Dendritic cell treated with granulocyte-macrophage colony-stimulating factor and Interleukin-4, amounts not matched to agents 40 ng/mL and 50 ng/mL, for 4 days (primary cell): ENCODE measurements at regions not wholly inside any gene's neighbourhood (a gene's known extent, or its start where the extent isn't known, plus 50 kb on each side); places are given as distances from the start of the nearest gene placed in this dataset.
"Not testable (repeated sequence)": the region's sequence is repeated elsewhere in the genome, so short reads cannot be mapped to it uniquely, and the experiment has no call there.

Experiments
- H3K27ac Mint-ChIP-seq: one replicate; pipeline ENCODE4 v1.8.0; 2022; ENCODE audit warnings: mild to moderate bottlenecking, mixed read lengths
- H3K27me3 Mint-ChIP-seq: one replicate; pipeline ENCODE4 v1.8.0; 2022; ENCODE audit warnings: mild to moderate bottlenecking, mixed read lengths
- H3K36me3 Mint-ChIP-seq: one replicate; pipeline ENCODE4 v1.8.0; 2022; ENCODE audit warnings: low read depth, mixed read lengths
- H3K4me1 Mint-ChIP-seq: one replicate; pipeline ENCODE4 v1.8.0; 2022; ENCODE audit warnings: low read depth, mixed read lengths
- H3K4me3 Mint-ChIP-seq: one replicate; pipeline ENCODE4 v1.8.0; 2022; ENCODE audit warnings: mild to moderate bottlenecking, moderate library complexity, mixed read lengths
- H3K9me3 Mint-ChIP-seq: one replicate; pipeline ENCODE4 v1.8.0; 2022; ENCODE audit warnings: mixed read lengths
- intact Hi-C: fragments of 100-400 bp; cut with micrococcal nuclease; formaldehyde crosslinking; loops from one replicate; pipeline ENCODE4 v1.15.0; 2022

- Mint-ChIP-seq H3K27me3 (no peaks in the 10 kb centered on the region), H3K36me3 (no peaks in the 10 kb centered on the region), H3K9me3 (no peaks in the 10 kb centered on the region), H3K4me1 (peaks cover 38% of the 10 kb centered on the region), H3K4me3 (no peak overlapping the region), H3K27ac (no peak overlapping the region)
- intact Hi-C loops, result no loop called here
Measured at GRCh38 chr12:89877671-89878070, 169.0 kb upstream of the ATP2B1 start.

GRCh38 chr12:89877136-89877535 lies 168.5 kb upstream of the ATP2B1 start:
- Mint-ChIP-seq H3K27me3 (no peaks in the 10 kb centered on the region), H3K27ac (no peak overlapping the region), H3K9me3 (peaks cover 4% of the 10 kb centered on the region), H3K4me1 (peaks cover 38% of the 10 kb centered on the region), H3K36me3 (no peaks in the 10 kb centered on the region), H3K4me3 (no peak overlapping the region)
- intact Hi-C loops, result no loop called here

GRCh38 chr12:89875809-89876208 lies 167.2 kb upstream of the ATP2B1 start:
- Mint-ChIP-seq H3K4me1 (peaks cover 24% of the 10 kb centered on the region), H3K27me3 (no peaks in the 10 kb centered on the region), H3K9me3 (peaks cover 17% of the 10 kb centered on the region), H3K36me3 (peaks cover 7% of the 10 kb centered on the region), H3K4me3 (no peak overlapping the region), H3K27ac (no peak overlapping the region)
- intact Hi-C loops, result no loop called here

GRCh38 chr12:89875225-89875624 lies 166.6 kb upstream of the ATP2B1 start:
- H3K4me1 Mint-ChIP-seq, result peaks cover 19% of the 10 kb centered on the region
- no peak overlapping the region for H3K4me3 Mint-ChIP-seq
- no peak overlapping the region for H3K27ac Mint-ChIP-seq
- H3K36me3 Mint-ChIP-seq, result peaks cover 13% of the 10 kb centered on the region
- intact Hi-C loops, result no loop called here
- H3K9me3 Mint-ChIP-seq, result peaks cover 22% of the 10 kb centered on the region
- H3K27me3 Mint-ChIP-seq, result no peaks in the 10 kb centered on the region

GRCh38 chr12:89874146-89874545 lies 165.5 kb upstream of the ATP2B1 start:
- H3K9me3 Mint-ChIP-seq, result peaks cover 27% of the 10 kb centered on the region
- peak overlapping the region; percentile 62 for H3K27ac Mint-ChIP-seq
- no peaks in the 10 kb centered on the region for H3K27me3 Mint-ChIP-seq
- H3K36me3 Mint-ChIP-seq, result peaks cover 16% of the 10 kb centered on the region
- no peak overlapping the region for H3K4me3 Mint-ChIP-seq
- peaks cover 19% of the 10 kb centered on the region for H3K4me1 Mint-ChIP-seq
- intact Hi-C loops, result loop anchor here (5.0 kb wide), 1 partner anchor 43 kb away; no protein-coding TSS in a partner anchor

GRCh38 chr12:89873745-89874144 lies 165.1 kb upstream of the ATP2B1 start:
- Mint-ChIP-seq H3K4me3 (no peak overlapping the region), H3K9me3 (peaks cover 27% of the 10 kb centered on the region), H3K36me3 (peaks cover 16% of the 10 kb centered on the region), H3K27me3 (no peaks in the 10 kb centered on the region), H3K27ac (peak overlapping the region; percentile 62), H3K4me1 (peaks cover 14% of the 10 kb centered on the region)
- intact Hi-C loops, result loop anchor here (5.0 kb wide), 1 partner anchor 44 kb away; no protein-coding TSS in a partner anchor

GRCh38 chr12:89872922-89873630 lies 164.4 kb upstream of the ATP2B1 start:
- Mint-ChIP-seq H3K27ac (no peak overlapping the region), H3K4me1 (peaks cover 8% of the 10 kb centered on the region), H3K36me3 (peaks cover 16% of the 10 kb centered on the region), H3K4me3 (no peak overlapping the region), H3K27me3 (no peaks in the 10 kb centered on the region), H3K9me3 (peaks cover 27% of the 10 kb centered on the region)
- intact Hi-C loops, result loop anchor here (5.0 kb wide), 1 partner anchor 44 kb away; no protein-coding TSS in a partner anchor

GRCh38 chr12:89870413-89871184 lies 162.0 kb upstream of the ATP2B1 start:
- Mint-ChIP-seq H3K27ac (no peak overlapping the region), H3K4me3 (no peak overlapping the region), H3K36me3 (peaks cover 16% of the 10 kb centered on the region), H3K27me3 (no peaks in the 10 kb centered on the region), H3K4me1 (peaks cover 8% of the 10 kb centered on the region), H3K9me3 (peaks cover 27% of the 10 kb centered on the region)
- intact Hi-C loops, result loop anchor here (5.0 kb wide), 1 partner anchor 47 kb away; no protein-coding TSS in a partner anchor

GRCh38 chr12:89867611-89868010 lies 159.0 kb upstream of the ATP2B1 start:
- intact Hi-C loops, H3K4me3 Mint-ChIP-seq, H3K27ac Mint-ChIP-seq, H3K27me3 Mint-ChIP-seq: not testable (repeated sequence)
- H3K9me3 Mint-ChIP-seq, result peaks cover 27% of the 10 kb centered on the region
- peaks cover 25% of the 10 kb centered on the region for H3K36me3 Mint-ChIP-seq
- H3K4me1 Mint-ChIP-seq, result peaks cover 28% of the 10 kb centered on the region

- H3K27ac Mint-ChIP-seq, result peak overlapping the region; percentile 97
- H3K36me3 Mint-ChIP-seq, result peaks cover 20% of the 10 kb centered on the region
- H3K4me1 Mint-ChIP-seq, result peaks cover 54% of the 10 kb centered on the region
- H3K4me3 Mint-ChIP-seq, result no peak overlapping the region
- peaks cover 5% of the 10 kb centered on the region for H3K9me3 Mint-ChIP-seq
- no peaks in the 10 kb centered on the region for H3K27me3 Mint-ChIP-seq
- intact Hi-C loops, result loop anchor here (1.0 to 2.0 kb wide), 5 partner anchors 8 to 155 kb away; no protein-coding TSS in a partner anchor
Measured at GRCh38 chr12:89864411-89864810, 155.8 kb upstream of the ATP2B1 start.

GRCh38 chr12:89863968-89864367 lies 155.3 kb upstream of the ATP2B1 start:
- Mint-ChIP-seq H3K9me3 (peaks cover 5% of the 10 kb centered on the region), H3K4me3 (no peak overlapping the region), H3K27ac (peak overlapping the region; percentile 97), H3K4me1 (peaks cover 58% of the 10 kb centered on the region), H3K36me3 (peaks cover 20% of the 10 kb centered on the region), H3K27me3 (no peaks in the 10 kb centered on the region)
- intact Hi-C loops, result loop anchor here (1.0 to 2.0 kb wide), 7 partner anchors 8 to 155 kb away; no protein-coding TSS in a partner anchor

GRCh38 chr12:89863493-89863938 lies 154.9 kb upstream of the ATP2B1 start:
- peaks cover 20% of the 10 kb centered on the region for H3K36me3 Mint-ChIP-seq
- H3K27ac Mint-ChIP-seq, result peak overlapping the region; percentile 97
- H3K4me1 Mint-ChIP-seq, result peaks cover 63% of the 10 kb centered on the region

GRCh38 chr12:89862511-89863445 lies 154.1 kb upstream of the ATP2B1 start:
- Mint-ChIP-seq H3K9me3 (peaks cover 5% of the 10 kb centered on the region), H3K4me1 (peaks cover 70% of the 10 kb centered on the region), H3K4me3 (no peak overlapping the region), H3K27ac (peak overlapping the region; percentile 97), H3K36me3 (peaks cover 20% of the 10 kb centered on the region), H3K27me3 (no peaks in the 10 kb centered on the region)
- intact Hi-C loops, result loop anchor here (2.0 kb wide), 2 partner anchors 16 to 72 kb away; no protein-coding TSS in a partner anchor

More at GRCh38 chr12:89863493-89863938, 154.9 kb upstream of the ATP2B1 start:
- H3K9me3 Mint-ChIP-seq, result peaks cover 5% of the 10 kb centered on the region
- intact Hi-C loops, result loop anchor here (2.0 kb wide), 2 partner anchors 17 to 73 kb away; no protein-coding TSS in a partner anchor
- no peak overlapping the region for H3K4me3 Mint-ChIP-seq
- no peaks in the 10 kb centered on the region for H3K27me3 Mint-ChIP-seq
